OCI-LY3 (cell line): ENCODE measurements at regions not wholly inside any gene's neighbourhood (a gene's known extent, or its start where the extent isn't known, plus 50 kb on each side); places are given as distances from the start of the nearest gene placed in this dataset.

Source experiments
- H2AFZ ChIP-seq: fragments of 200-600, 300-600 bp; shearing (Covaris generic); 2 replicates; pipeline ENCODE4 v1.6.0; 2014; ENCODE audit warnings: antibody characterized with exemption, low read depth, low read length
- H3K27ac ChIP-seq: fragments of 200-600, 300-600 bp; sonication (generic); 2 replicates; pipeline ENCODE4 v1.5.1; 2014; ENCODE audit warnings: mild to moderate bottlenecking, low read length, moderate library complexity, mixed read lengths
- H3K27me3 ChIP-seq: fragments of 200-600, 300-600 bp; sonication (generic); 2 replicates; pipeline ENCODE4 v1.6.1; 2014; ENCODE audit warnings: low read depth, low read length, mixed read lengths
- H3K36me3 ChIP-seq: fragments of 200-600, 300-600 bp; sonication (generic); replicated peaks from 2 replicates; pipeline ENCODE3; 2014; ENCODE audit warnings: low read depth, low read length, mixed read lengths
- H3K4me1 ChIP-seq: fragments of 300-600, 200-600 bp; sonication (generic); 2 replicates; pipeline ENCODE4 v1.6.1; 2014; ENCODE audit warnings: low read length, mixed read lengths
- H3K4me2 ChIP-seq: fragments of 200-600, 300-600 bp; sonication (generic); 2 replicates; pipeline ENCODE4 v1.6.1; 2014; ENCODE audit warnings: low read length, mixed read lengths
- H3K4me3 ChIP-seq: fragments of 300-600, 200-600 bp; sonication (generic); 2 replicates; pipeline ENCODE4 v1.5.1; 2014; ENCODE audit warnings: antibody characterized with exemption, mild to moderate bottlenecking, low read length, moderate library complexity
- H3K79me2 ChIP-seq: fragments of 300-600, 200-600 bp; shearing (Covaris generic); 2 replicates; pipeline ENCODE4 v1.6.1; 2014; ENCODE audit warnings: mild to moderate bottlenecking, low read length, mixed read lengths
- H3K9ac ChIP-seq: fragments of 300-600, 200-600 bp; shearing (Covaris generic); 2 replicates; pipeline ENCODE4 v1.6.0; 2014; ENCODE audit warnings: mild to moderate bottlenecking, low read length, moderate library complexity
- H3K9me3 ChIP-seq: fragments of 200-600, 300-600 bp; shearing (Covaris generic); 2 replicates; pipeline ENCODE4 v1.6.1; 2014; ENCODE audit warnings: low read length, mixed read lengths; ENCODE audit not compliant: insufficient read depth
- H4K20me1 ChIP-seq: fragments of 200-600, 300-600 bp; sonication (generic); 2 replicates; pipeline ENCODE4 v1.6.1; 2016; ENCODE audit warnings: low read length, mixed read lengths; ENCODE audit not compliant: insufficient read depth
- EZH2phosphoT487 ChIP-seq: fragments of 200-600 bp; shearing (Covaris generic); IDR thresholded peaks from 2 replicates; pipeline ENCODE4 v1.6.1; 2018; ENCODE audit warnings: antibody characterized with exemption, mixed run types, low read depth
- TF ChIP-seq, protein P1 (sequence below): fragments of 200-600, 300-600 bp; sonication (generic); IDR thresholded peaks from 2 replicates; pipeline ENCODE4 v1.5.1; 2014; ENCODE audit warnings: antibody characterized with exemption, low read length, low read depth

DNA sequence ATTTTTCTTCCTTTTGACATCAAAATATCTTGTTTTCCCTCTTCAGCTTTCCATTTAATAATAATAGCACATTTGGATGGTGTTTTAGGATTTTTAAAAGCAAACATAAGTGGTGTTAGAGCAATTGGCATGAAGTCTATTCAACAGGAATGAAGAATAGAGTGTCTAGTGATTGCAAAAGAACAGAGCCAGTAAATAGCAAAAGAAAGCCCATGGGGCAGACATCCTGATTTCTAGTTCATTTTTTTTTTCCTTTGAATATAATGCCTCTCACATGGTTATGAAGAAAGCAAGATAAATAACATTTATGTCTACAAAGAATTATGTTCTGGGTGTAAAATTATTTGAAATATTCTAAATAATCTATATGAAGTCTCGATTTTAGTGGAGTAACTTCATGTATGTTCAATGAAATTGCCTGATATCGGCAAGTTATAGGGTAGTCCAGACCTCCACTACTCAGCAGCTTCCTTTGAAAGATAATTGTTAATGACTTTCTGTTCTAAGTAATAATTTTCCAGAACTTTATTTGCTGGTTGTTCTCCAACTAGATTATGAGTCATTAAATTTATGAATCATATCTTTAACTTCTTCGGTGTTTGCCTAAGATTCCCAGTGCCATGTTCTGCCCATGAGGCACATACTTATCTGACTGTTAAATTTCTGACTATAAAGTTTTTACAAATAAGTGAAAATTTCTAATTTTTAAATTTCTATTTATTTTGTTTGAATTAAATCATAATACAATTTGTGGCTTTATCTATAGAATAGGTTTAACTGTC is 587.9 kb downstream of the TLL1 start:
- Histone ChIP-seq H3K9ac (no peak overlapping the region), H2AFZ (no peak overlapping the region), H3K4me2 (no peak overlapping the region), H3K79me2 (no peaks in the 10 kb centered on the region), H3K27ac (no peak overlapping the region), H3K4me3 (no peak overlapping the region), H3K27me3 (no peaks in the 10 kb centered on the region), H3K36me3 (no peaks in the 10 kb centered on the region), H4K20me1 (no peaks in the 10 kb centered on the region), H3K9me3 (no peaks in the 10 kb centered on the region), H3K4me1 (no peaks in the 10 kb centered on the region)
- no peak for TF ChIP-seq EZH2phosphoT487
- TF ChIP-seq, protein P1, sequence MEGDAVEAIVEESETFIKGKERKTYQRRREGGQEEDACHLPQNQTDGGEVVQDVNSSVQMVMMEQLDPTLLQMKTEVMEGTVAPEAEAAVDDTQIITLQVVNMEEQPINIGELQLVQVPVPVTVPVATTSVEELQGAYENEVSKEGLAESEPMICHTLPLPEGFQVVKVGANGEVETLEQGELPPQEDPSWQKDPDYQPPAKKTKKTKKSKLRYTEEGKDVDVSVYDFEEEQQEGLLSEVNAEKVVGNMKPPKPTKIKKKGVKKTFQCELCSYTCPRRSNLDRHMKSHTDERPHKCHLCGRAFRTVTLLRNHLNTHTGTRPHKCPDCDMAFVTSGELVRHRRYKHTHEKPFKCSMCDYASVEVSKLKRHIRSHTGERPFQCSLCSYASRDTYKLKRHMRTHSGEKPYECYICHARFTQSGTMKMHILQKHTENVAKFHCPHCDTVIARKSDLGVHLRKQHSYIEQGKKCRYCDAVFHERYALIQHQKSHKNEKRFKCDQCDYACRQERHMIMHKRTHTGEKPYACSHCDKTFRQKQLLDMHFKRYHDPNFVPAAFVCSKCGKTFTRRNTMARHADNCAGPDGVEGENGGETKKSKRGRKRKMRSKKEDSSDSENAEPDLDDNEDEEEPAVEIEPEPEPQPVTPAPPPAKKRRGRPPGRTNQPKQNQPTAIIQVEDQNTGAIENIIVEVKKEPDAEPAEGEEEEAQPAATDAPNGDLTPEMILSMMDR = no peak

DNA sequence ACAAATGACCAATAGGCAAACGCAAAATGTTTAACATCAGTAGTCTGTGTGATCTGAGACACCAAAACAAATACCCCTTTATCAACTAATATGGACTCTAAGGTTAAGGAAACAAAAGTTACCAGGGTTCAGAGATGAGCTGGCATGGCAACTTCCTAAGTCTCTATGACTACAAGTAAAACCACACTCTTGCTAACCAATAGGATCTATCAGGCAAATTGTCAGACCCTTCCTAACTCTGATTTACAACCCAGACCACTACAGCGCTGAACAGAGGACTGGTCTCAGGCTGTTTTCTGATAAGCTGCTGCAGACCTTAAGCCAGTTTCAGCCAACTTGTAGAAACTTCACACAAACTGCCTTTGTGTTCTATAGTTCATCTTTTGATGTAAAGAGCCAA is 608.0 kb downstream of the TLL1 start:
- no peaks in the 10 kb centered on the region for H3K79me2 ChIP-seq
- H3K27ac ChIP-seq = no peak overlapping the region
- H3K9ac ChIP-seq = no peak overlapping the region
- H3K36me3 ChIP-seq = no peaks in the 10 kb centered on the region
- peak overlapping the region; percentile 19 for H3K4me2 ChIP-seq
- H3K9me3 ChIP-seq = no peaks in the 10 kb centered on the region
- H3K4me1 ChIP-seq = peaks cover 16% of the 10 kb centered on the region
- H3K27me3 ChIP-seq = no peaks in the 10 kb centered on the region
- H3K4me3 ChIP-seq = no peak overlapping the region
- H4K20me1 ChIP-seq = no peaks in the 10 kb centered on the region
- H2AFZ ChIP-seq = peak overlapping the region; percentile 19; the same call in 1 of the 2 replicates
- TF ChIP-seq, protein P1 = no peak
- TF ChIP-seq EZH2phosphoT487 = no peak

DNA sequence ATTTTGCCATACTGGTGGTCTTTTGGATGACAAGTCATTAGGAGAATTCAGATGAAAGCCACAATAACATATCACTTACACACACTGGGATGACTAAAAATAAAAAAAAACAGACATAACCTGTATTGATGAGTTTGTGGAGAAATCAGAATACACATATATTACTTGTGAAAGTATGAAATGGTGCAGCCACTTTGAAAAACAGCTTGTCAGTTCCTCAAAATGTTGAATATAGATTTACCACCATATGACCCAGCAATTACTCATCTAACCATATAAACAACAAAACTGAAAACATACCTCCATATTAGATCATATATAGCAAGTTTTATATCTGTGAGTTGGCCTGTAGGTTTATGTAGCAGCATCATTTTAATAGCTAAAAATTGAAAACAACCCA is 608.7 kb downstream of the TLL1 start:
- Histone ChIP-seq H3K4me1 (peaks cover 16% of the 10 kb centered on the region), H3K36me3 (no peaks in the 10 kb centered on the region), H2AFZ (no peak overlapping the region), H3K79me2 (no peaks in the 10 kb centered on the region), H3K27me3 (no peaks in the 10 kb centered on the region), H3K27ac (no peak overlapping the region), H3K4me3 (no peak overlapping the region), H4K20me1 (no peaks in the 10 kb centered on the region), H3K9me3 (no peaks in the 10 kb centered on the region), H3K9ac (no peak overlapping the region), H3K4me2 (peak overlapping the region; percentile 19)
- TF ChIP-seq EZH2phosphoT487 = no peak
- TF ChIP-seq, protein P1 = no peak

DNA sequence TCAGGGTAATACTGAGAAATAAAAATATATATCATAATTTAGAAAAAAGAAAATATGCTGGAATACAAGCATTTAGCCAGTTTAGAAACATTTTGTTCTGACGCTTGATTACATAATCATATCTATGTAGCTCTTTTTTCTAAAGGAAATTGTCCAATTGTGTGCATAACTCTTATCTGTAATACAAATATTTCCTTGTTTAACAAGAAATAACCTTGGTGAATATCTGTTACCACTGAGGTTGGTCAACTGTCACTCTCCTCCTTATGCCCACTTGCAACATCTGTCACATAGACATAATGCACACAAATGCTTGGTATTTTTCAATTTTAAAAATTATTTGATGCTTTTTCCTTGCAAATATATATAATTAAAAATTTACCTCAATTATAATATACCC is 609.7 kb downstream of the TLL1 start:
- Histone ChIP-seq H3K4me3 (no peak overlapping the region), H4K20me1 (no peaks in the 10 kb centered on the region), H2AFZ (no peak overlapping the region), H3K27me3 (no peaks in the 10 kb centered on the region), H3K27ac (no peak overlapping the region), H3K9ac (no peak overlapping the region), H3K4me1 (peaks cover 16% of the 10 kb centered on the region), H3K79me2 (no peaks in the 10 kb centered on the region), H3K9me3 (no peaks in the 10 kb centered on the region), H3K4me2 (no peak overlapping the region), H3K36me3 (no peaks in the 10 kb centered on the region)
- TF ChIP-seq, protein P1 = no peak
- no peak for TF ChIP-seq EZH2phosphoT487
